ENCODE measurements at regions not wholly inside any gene's neighbourhood (a gene's known extent, or its start where the extent isn't known, plus 50 kb on each side); places are given as distances from the start of the nearest gene placed in this dataset.
"Not testable (repeated sequence)": the region's sequence is repeated elsewhere in the genome, so short reads cannot be mapped to it uniquely, and the experiment has no call there.

- TF ChIP-seq RFX5 (IDR thresholded peaks at IDR 0.05); BHLHE40 (IDR thresholded peaks at IDR 0.05; ENCODE audit: low read depth, low read length); POLR2A (IDR thresholded peaks at IDR 0.05; ENCODE audit: low read length); CEBPB (IDR thresholded peaks at IDR 0.05); HOXA7 (CRISPR knock-in tag; IDR thresholded peaks at IDR 0.05): not testable (repeated sequence)
- TF ChIP-seq, protein P1, sequence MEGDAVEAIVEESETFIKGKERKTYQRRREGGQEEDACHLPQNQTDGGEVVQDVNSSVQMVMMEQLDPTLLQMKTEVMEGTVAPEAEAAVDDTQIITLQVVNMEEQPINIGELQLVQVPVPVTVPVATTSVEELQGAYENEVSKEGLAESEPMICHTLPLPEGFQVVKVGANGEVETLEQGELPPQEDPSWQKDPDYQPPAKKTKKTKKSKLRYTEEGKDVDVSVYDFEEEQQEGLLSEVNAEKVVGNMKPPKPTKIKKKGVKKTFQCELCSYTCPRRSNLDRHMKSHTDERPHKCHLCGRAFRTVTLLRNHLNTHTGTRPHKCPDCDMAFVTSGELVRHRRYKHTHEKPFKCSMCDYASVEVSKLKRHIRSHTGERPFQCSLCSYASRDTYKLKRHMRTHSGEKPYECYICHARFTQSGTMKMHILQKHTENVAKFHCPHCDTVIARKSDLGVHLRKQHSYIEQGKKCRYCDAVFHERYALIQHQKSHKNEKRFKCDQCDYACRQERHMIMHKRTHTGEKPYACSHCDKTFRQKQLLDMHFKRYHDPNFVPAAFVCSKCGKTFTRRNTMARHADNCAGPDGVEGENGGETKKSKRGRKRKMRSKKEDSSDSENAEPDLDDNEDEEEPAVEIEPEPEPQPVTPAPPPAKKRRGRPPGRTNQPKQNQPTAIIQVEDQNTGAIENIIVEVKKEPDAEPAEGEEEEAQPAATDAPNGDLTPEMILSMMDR (IDR thresholded peaks at IDR 0.05), result not testable (repeated sequence)
- TF ChIP-seq, protein P2, sequence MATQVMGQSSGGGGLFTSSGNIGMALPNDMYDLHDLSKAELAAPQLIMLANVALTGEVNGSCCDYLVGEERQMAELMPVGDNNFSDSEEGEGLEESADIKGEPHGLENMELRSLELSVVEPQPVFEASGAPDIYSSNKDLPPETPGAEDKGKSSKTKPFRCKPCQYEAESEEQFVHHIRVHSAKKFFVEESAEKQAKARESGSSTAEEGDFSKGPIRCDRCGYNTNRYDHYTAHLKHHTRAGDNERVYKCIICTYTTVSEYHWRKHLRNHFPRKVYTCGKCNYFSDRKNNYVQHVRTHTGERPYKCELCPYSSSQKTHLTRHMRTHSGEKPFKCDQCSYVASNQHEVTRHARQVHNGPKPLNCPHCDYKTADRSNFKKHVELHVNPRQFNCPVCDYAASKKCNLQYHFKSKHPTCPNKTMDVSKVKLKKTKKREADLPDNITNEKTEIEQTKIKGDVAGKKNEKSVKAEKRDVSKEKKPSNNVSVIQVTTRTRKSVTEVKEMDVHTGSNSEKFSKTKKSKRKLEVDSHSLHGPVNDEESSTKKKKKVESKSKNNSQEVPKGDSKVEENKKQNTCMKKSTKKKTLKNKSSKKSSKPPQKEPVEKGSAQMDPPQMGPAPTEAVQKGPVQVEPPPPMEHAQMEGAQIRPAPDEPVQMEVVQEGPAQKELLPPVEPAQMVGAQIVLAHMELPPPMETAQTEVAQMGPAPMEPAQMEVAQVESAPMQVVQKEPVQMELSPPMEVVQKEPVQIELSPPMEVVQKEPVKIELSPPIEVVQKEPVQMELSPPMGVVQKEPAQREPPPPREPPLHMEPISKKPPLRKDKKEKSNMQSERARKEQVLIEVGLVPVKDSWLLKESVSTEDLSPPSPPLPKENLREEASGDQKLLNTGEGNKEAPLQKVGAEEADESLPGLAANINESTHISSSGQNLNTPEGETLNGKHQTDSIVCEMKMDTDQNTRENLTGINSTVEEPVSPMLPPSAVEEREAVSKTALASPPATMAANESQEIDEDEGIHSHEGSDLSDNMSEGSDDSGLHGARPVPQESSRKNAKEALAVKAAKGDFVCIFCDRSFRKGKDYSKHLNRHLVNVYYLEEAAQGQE (IDR thresholded peaks at IDR 0.05), result not testable (repeated sequence)
These were observed 169.9 kb upstream of the ZNF608 start for GRCh38 chr5:124916313-124916712.
